ENCODE measurements at regions not wholly inside any gene's neighbourhood (a gene's known extent, or its start where the extent isn't known, plus 50 kb on each side); places are given as distances from the start of the nearest gene placed in this dataset.

DNA sequence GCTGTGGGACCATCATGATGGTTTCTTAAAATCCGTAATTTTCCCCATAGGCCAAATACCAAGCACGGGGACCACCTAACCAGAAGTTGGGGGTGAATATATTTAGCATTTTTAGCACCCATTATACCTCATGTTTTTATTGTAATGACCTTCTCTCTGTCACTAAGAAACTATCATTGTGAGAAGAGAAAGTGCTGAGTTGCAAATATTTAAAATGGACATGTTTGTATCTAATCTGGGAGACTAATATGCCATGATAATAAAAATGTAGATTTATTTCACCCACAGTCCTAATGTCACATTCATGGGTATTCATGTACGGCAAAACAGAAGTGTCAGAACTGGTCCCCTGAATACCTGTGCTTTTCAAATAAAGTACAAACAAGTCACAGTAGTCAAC is 398.9 kb upstream of the NR2F2 start:
- TF ChIP-seq ZNF274 (IDR thresholded peaks at IDR 0.05; ENCODE audit: low read depth, low read length): no peak

GRCh38 chr15:95932141-95932540 is 398.4 kb upstream of the NR2F2 start:
- no peak for DNase-seq (ENCODE audit: low read depth, low spot score)
- Histone ChIP-seq H3K9ac (ENCODE audit: insufficient read length, low read depth) (no peak overlapping the region), H3K4me3 (ENCODE audit: insufficient read length, low read depth) (no peak overlapping the region), H3K4me1 (ENCODE audit: insufficient read depth, insufficient read length) (no peaks in the 10 kb centered on the region), H3K36me3 (ENCODE audit: insufficient read depth, insufficient read length, low read length) (no peaks in the 10 kb centered on the region), H3K27me3 (ENCODE audit: insufficient read depth, insufficient read length) (no peaks in the 10 kb centered on the region), H3K9me3 (ENCODE audit: insufficient read depth, low read length) (no peaks in the 10 kb centered on the region)
- TF ChIP-seq YY1 (IDR thresholded peaks at IDR 0.05; ENCODE audit: insufficient read depth, insufficient read length) (no peak), SUZ12 (IDR thresholded peaks at IDR 0.05; ENCODE audit: extremely low read depth, insufficient read depth, insufficient read length) (no peak)

More for the DNA sequence above, 398.9 kb upstream of the NR2F2 start:
- DNase-seq (ENCODE audit: low read depth, low spot score): no peak
- no peak overlapping the region for H3K4me3 ChIP-seq (ENCODE audit: insufficient read length, low read depth)
- H3K9ac ChIP-seq (ENCODE audit: insufficient read length, low read depth): no peak overlapping the region
- no peaks in the 10 kb centered on the region for H3K36me3 ChIP-seq (ENCODE audit: insufficient read depth, insufficient read length, low read length)
- no peaks in the 10 kb centered on the region for H3K4me1 ChIP-seq (ENCODE audit: insufficient read depth, insufficient read length)
- H3K9me3 ChIP-seq (ENCODE audit: insufficient read depth, low read length): no peaks in the 10 kb centered on the region
- H3K27me3 ChIP-seq (ENCODE audit: insufficient read depth, insufficient read length): no peaks in the 10 kb centered on the region

- H3K4me3 ChIP-seq (ENCODE audit: insufficient read length, low read depth): no peak overlapping the region
- H3K9me3 ChIP-seq (ENCODE audit: insufficient read depth, low read length): no peaks in the 10 kb centered on the region
- DNase-seq (ENCODE audit: low read depth, low spot score): no peak
- no peaks in the 10 kb centered on the region for H3K27me3 ChIP-seq (ENCODE audit: insufficient read depth, insufficient read length)
- H3K4me1 ChIP-seq (ENCODE audit: insufficient read depth, insufficient read length): no peaks in the 10 kb centered on the region
- no peak for TF ChIP-seq ZNF274 (IDR thresholded peaks at IDR 0.05; ENCODE audit: low read depth, low read length)
- no peak for TF ChIP-seq SUZ12 (IDR thresholded peaks at IDR 0.05; ENCODE audit: extremely low read depth, insufficient read depth, insufficient read length)
- TF ChIP-seq YY1 (IDR thresholded peaks at IDR 0.05; ENCODE audit: insufficient read depth, insufficient read length): no peak
- H3K9ac ChIP-seq (ENCODE audit: insufficient read length, low read depth): no peak overlapping the region
- H3K36me3 ChIP-seq (ENCODE audit: insufficient read depth, insufficient read length, low read length): no peaks in the 10 kb centered on the region
Measured at GRCh38 chr15:95932676-95933075, 397.8 kb upstream of the NR2F2 start.

DNA sequence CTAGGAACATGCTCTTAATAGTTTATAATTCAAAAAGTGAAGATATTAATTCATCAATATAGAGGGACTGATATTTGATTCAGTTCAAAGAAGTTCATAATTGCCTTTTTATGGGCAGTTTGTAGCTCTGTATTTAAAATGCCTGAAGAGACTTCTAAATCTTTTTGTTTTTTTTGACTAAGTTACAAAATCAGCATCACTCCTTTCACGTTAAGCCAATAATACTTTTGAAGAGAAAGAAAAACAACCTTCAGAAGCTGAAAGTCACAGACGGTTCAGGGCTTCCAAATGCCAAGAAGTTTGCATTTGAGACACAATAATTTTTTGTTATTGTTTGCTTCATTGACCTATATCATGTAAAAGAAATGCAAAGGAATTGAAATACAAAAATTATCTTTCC is 394.6 kb upstream of the NR2F2 start:
- Histone ChIP-seq H3K9me3 (ENCODE audit: insufficient read depth, low read length) (no peaks in the 10 kb centered on the region), H3K36me3 (ENCODE audit: insufficient read depth, insufficient read length, low read length) (no peaks in the 10 kb centered on the region), H3K27me3 (ENCODE audit: insufficient read depth, insufficient read length) (no peaks in the 10 kb centered on the region), H3K4me1 (ENCODE audit: insufficient read depth, insufficient read length) (no peaks in the 10 kb centered on the region), H3K4me3 (ENCODE audit: insufficient read length, low read depth) (no peak overlapping the region), H3K9ac (ENCODE audit: insufficient read length, low read depth) (no peak overlapping the region)
- DNase-seq (ENCODE audit: low read depth, low spot score): no peak
- TF ChIP-seq ZNF274 (IDR thresholded peaks at IDR 0.05; ENCODE audit: low read depth, low read length): no peak
- no peak for TF ChIP-seq SUZ12 (IDR thresholded peaks at IDR 0.05; ENCODE audit: extremely low read depth, insufficient read depth, insufficient read length)
- TF ChIP-seq YY1 (IDR thresholded peaks at IDR 0.05; ENCODE audit: insufficient read depth, insufficient read length): no peak

DNA sequence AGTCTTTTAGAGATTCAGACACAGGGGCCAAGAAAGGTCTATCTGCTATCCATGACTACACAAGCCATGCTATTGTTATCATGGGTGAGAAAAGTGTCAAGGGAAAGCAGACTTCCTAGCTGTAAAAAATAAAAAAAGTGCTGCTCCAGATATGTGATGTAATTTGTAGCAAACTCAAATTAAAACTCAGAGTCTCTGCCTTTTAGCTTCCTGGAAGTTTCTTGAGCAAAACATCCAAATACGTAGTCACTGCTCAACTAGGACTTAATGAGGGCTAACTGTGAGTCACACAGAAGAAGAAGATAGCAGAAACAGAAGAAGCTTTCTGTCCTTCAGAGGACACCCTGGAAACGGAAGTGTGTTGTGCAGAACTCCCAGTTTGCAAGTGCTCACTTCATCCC is 393.4 kb upstream of the NR2F2 start:
- H3K9me3 ChIP-seq (ENCODE audit: insufficient read depth, low read length): 0 out of 2 replicates have a peak, but pooled peaks cover 4% of the 10 kb centered on the region
- H3K27me3 ChIP-seq (ENCODE audit: insufficient read depth, insufficient read length): no peaks in the 10 kb centered on the region
- H3K4me3 ChIP-seq (ENCODE audit: insufficient read length, low read depth): no peak overlapping the region
- no peak for DNase-seq (ENCODE audit: low read depth, low spot score)
- TF ChIP-seq ZNF274 (IDR thresholded peaks at IDR 0.05; ENCODE audit: low read depth, low read length): no peak
- TF ChIP-seq SUZ12 (IDR thresholded peaks at IDR 0.05; ENCODE audit: extremely low read depth, insufficient read depth, insufficient read length): no peak
- no peak for TF ChIP-seq YY1 (IDR thresholded peaks at IDR 0.05; ENCODE audit: insufficient read depth, insufficient read length)
- H3K9ac ChIP-seq (ENCODE audit: insufficient read length, low read depth): no peak overlapping the region
- H3K4me1 ChIP-seq (ENCODE audit: insufficient read depth, insufficient read length): no peaks in the 10 kb centered on the region
- H3K36me3 ChIP-seq (ENCODE audit: insufficient read depth, insufficient read length, low read length): no peaks in the 10 kb centered on the region

- TF ChIP-seq SUZ12 (IDR thresholded peaks at IDR 0.05; ENCODE audit: extremely low read depth, insufficient read depth, insufficient read length) (no peak), ZNF274 (IDR thresholded peaks at IDR 0.05; ENCODE audit: low read depth, low read length) (no peak), YY1 (IDR thresholded peaks at IDR 0.05; ENCODE audit: insufficient read depth, insufficient read length) (no peak)
- no peak overlapping the region for H3K4me3 ChIP-seq (ENCODE audit: insufficient read length, low read depth)
- H3K36me3 ChIP-seq (ENCODE audit: insufficient read depth, insufficient read length, low read length): no peaks in the 10 kb centered on the region
- no peak overlapping the region for H3K9ac ChIP-seq (ENCODE audit: insufficient read length, low read depth)
- DNase-seq (ENCODE audit: low read depth, low spot score): no peak
- 0 out of 2 replicates have a peak, but pooled peaks cover 5% of the 10 kb centered on the region for H3K9me3 ChIP-seq (ENCODE audit: insufficient read depth, low read length)
- H3K4me1 ChIP-seq (ENCODE audit: insufficient read depth, insufficient read length): no peaks in the 10 kb centered on the region
- H3K27me3 ChIP-seq (ENCODE audit: insufficient read depth, insufficient read length): no peaks in the 10 kb centered on the region
Measured at GRCh38 chr15:95940431-95940985, 390.0 kb upstream of the NR2F2 start.

GRCh38 chr15:95944193-95944592 is 386.3 kb upstream of the NR2F2 start:
- TF ChIP-seq ZNF274 (IDR thresholded peaks at IDR 0.05; ENCODE audit: low read depth, low read length): no peak
- TF ChIP-seq SUZ12 (IDR thresholded peaks at IDR 0.05; ENCODE audit: extremely low read depth, insufficient read depth, insufficient read length): no peak
- no peak for DNase-seq (ENCODE audit: low read depth, low spot score)
- H3K4me3 ChIP-seq (ENCODE audit: insufficient read length, low read depth): no peak overlapping the region
- 0 out of 2 replicates have a peak, but pooled peaks cover 5% of the 10 kb centered on the region for H3K9me3 ChIP-seq (ENCODE audit: insufficient read depth, low read length)
- H3K27me3 ChIP-seq (ENCODE audit: insufficient read depth, insufficient read length): no peaks in the 10 kb centered on the region
- no peak overlapping the region for H3K9ac ChIP-seq (ENCODE audit: insufficient read length, low read depth)
- no peaks in the 10 kb centered on the region for H3K4me1 ChIP-seq (ENCODE audit: insufficient read depth, insufficient read length)
- no peaks in the 10 kb centered on the region for H3K36me3 ChIP-seq (ENCODE audit: insufficient read depth, insufficient read length, low read length)
